ENCODE measurements at regions not wholly inside any gene's neighbourhood (a gene's known extent, or its start where the extent isn't known, plus 50 kb on each side); places are given as distances from the start of the nearest gene placed in this dataset.

DNA sequence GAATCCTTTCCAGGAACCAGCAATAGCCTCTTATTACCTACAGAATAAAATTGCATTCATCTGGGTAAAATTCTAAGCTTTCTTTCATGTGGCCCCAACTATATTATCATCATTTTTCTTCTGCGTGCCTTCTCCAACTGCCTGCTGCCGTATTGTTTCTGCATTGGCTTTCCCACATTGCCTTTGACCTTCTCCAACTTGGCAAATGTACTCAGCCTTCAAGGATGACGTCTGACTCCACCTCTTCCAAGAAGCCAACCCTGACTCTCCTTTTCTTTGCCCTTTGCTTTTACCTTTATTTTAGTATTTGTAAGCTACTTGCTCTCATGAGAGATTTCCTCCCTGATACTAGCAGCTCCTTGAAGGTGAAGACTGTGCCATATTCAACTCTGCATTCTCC, 200.4 kb upstream of the FAM9B start:
- CTCF ChIA-PET: no interaction called here
- Histone ChIP-seq H3K4me3 (ENCODE audit: low read depth, low read length) (no peak overlapping the region), H3K9me3 (ENCODE audit: control insufficient read depth, insufficient read depth, low read length) (no peaks in the 10 kb centered on the region), H3K27me3 (ENCODE audit: control insufficient read depth, insufficient read depth, low read length) (no peaks in the 10 kb centered on the region), H3K27ac (ENCODE audit: low read depth, low read length) (no peak overlapping the region)
- POLR2A ChIA-PET: no interaction called here
- DNase-seq (ENCODE audit: low read depth, low spot score): no peak
- TF ChIP-seq, protein P1, sequence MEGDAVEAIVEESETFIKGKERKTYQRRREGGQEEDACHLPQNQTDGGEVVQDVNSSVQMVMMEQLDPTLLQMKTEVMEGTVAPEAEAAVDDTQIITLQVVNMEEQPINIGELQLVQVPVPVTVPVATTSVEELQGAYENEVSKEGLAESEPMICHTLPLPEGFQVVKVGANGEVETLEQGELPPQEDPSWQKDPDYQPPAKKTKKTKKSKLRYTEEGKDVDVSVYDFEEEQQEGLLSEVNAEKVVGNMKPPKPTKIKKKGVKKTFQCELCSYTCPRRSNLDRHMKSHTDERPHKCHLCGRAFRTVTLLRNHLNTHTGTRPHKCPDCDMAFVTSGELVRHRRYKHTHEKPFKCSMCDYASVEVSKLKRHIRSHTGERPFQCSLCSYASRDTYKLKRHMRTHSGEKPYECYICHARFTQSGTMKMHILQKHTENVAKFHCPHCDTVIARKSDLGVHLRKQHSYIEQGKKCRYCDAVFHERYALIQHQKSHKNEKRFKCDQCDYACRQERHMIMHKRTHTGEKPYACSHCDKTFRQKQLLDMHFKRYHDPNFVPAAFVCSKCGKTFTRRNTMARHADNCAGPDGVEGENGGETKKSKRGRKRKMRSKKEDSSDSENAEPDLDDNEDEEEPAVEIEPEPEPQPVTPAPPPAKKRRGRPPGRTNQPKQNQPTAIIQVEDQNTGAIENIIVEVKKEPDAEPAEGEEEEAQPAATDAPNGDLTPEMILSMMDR (IDR thresholded peaks at IDR 0.05; ENCODE audit: low read depth, low read length): no peak

DNA sequence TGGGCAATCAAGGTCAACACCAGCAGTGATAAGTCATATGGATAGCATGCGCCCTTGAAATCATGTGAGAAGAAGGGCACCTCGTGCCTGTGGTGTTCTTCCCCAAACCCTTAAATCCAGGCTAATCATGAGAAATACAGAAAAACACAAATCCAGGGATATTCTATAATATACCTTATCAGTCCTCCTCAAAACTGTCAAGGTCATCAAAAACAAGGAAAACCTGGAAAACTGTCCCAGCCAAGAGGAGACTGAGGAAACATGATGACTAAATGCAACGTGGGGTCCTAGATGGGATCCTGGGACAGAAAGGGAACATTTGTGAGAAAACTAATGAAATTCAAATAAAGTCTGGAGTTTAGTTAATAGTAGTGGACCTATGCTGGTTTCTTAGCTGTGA, 201.8 kb upstream of the FAM9B start:
- ChIA-PET POLR2A (no interaction called here), CTCF (no interaction called here)
- no peak overlapping the region for H3K4me3 ChIP-seq (ENCODE audit: low read depth, low read length)
- H3K27me3 ChIP-seq (ENCODE audit: control insufficient read depth, insufficient read depth, low read length): no peaks in the 10 kb centered on the region
- H3K9me3 ChIP-seq (ENCODE audit: control insufficient read depth, insufficient read depth, low read length): no peaks in the 10 kb centered on the region
- no peak overlapping the region for H3K27ac ChIP-seq (ENCODE audit: low read depth, low read length)
- TF ChIP-seq, protein P1 (IDR thresholded peaks at IDR 0.05; ENCODE audit: low read depth, low read length): no peak
- DNase-seq (ENCODE audit: low read depth, low spot score): no peak

- CTCF ChIA-PET: no interaction called here
- DNase-seq (ENCODE audit: low read depth, low spot score): no peak
- Histone ChIP-seq H3K4me3 (ENCODE audit: low read depth, low read length) (no peak overlapping the region), H3K27ac (ENCODE audit: low read depth, low read length) (no peak overlapping the region), H3K9me3 (ENCODE audit: control insufficient read depth, insufficient read depth, low read length) (no peaks in the 10 kb centered on the region), H3K27me3 (ENCODE audit: control insufficient read depth, insufficient read depth, low read length) (no peaks in the 10 kb centered on the region)
- TF ChIP-seq, protein P1 (IDR thresholded peaks at IDR 0.05; ENCODE audit: low read depth, low read length): no peak
- POLR2A ChIA-PET: no interaction called here
Observed at GRCh38 chrX:9240956-9241355, 207.0 kb upstream of the FAM9B start.

DNA sequence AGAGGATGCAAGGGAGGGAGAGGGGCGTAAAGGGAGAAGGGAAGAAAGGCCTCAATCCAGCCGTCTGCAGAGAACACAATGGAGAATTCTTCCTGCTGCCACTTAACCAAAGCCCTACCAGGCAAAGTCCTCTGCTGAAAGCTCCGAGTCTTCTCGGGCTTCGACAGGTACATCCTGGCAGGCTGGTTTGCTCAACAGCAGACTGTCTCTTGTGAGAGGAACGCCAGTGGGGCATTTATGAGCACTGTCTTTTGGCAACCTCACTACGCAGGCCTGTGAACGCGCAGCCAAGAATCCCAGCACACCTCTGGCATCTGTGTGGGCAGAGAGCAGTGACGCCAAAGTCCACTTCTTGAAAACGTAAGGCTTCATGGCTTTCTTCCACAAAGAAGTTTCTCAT, 207.5 kb upstream of the FAM9B start:
- H3K4me3 ChIP-seq (ENCODE audit: low read depth, low read length): no peak overlapping the region
- H3K9me3 ChIP-seq (ENCODE audit: control insufficient read depth, insufficient read depth, low read length): no peaks in the 10 kb centered on the region
- no peaks in the 10 kb centered on the region for H3K27me3 ChIP-seq (ENCODE audit: control insufficient read depth, insufficient read depth, low read length)
- H3K27ac ChIP-seq (ENCODE audit: low read depth, low read length): no peak overlapping the region
- CTCF ChIA-PET: no interaction called here
- TF ChIP-seq, protein P1 (IDR thresholded peaks at IDR 0.05; ENCODE audit: low read depth, low read length): no peak
- POLR2A ChIA-PET: no interaction called here
- no peak for DNase-seq (ENCODE audit: low read depth, low spot score)

- no peaks in the 10 kb centered on the region for H3K27me3 ChIP-seq (ENCODE audit: control insufficient read depth, insufficient read depth, low read length)
- POLR2A ChIA-PET: no interaction called here
- H3K9me3 ChIP-seq (ENCODE audit: control insufficient read depth, insufficient read depth, low read length): no peaks in the 10 kb centered on the region
- CTCF ChIA-PET: no interaction called here
- TF ChIP-seq, protein P1 (IDR thresholded peaks at IDR 0.05; ENCODE audit: low read depth, low read length): no peak
- no peak overlapping the region for H3K27ac ChIP-seq (ENCODE audit: low read depth, low read length)
- no peak overlapping the region for H3K4me3 ChIP-seq (ENCODE audit: low read depth, low read length)
- DNase-seq (ENCODE audit: low read depth, low spot score): no peak
Observed at GRCh38 chrX:9249051-9249846, 215.3 kb upstream of the FAM9B start.

Measured in AG04450 (cell line).